Endometrium (tissue), 2 donors: ENCODE measurements at regions not wholly inside any gene's neighbourhood (a gene's known extent, or its start where the extent isn't known, plus 50 kb on each side); places are given as distances from the start of the nearest gene placed in this dataset.
A peak's percentile ranks its signal among the peaks of the same experiment; 100 is the strongest.
"Not testable (repeated sequence)": the region's sequence is repeated elsewhere in the genome, so short reads cannot be mapped to it uniquely, and the experiment has no call there.

Source experiments
- FAIRE-seq: peaks from 2 replicates; lab custom pipeline; 2012; peaks lifted over from hg19 to GRCh38; lab: Jason Lieb, UNC
- donor health status: control.
- donor health status: control.

- no peak for FAIRE-seq
Measured at GRCh38 chr10:38209332-38209731, 115.2 kb downstream of the ZNF37A start.

- not testable (repeated sequence) for FAIRE-seq
Measured at GRCh38 chr10:38209748-38210147, 115.6 kb downstream of the ZNF37A start.

DNA sequence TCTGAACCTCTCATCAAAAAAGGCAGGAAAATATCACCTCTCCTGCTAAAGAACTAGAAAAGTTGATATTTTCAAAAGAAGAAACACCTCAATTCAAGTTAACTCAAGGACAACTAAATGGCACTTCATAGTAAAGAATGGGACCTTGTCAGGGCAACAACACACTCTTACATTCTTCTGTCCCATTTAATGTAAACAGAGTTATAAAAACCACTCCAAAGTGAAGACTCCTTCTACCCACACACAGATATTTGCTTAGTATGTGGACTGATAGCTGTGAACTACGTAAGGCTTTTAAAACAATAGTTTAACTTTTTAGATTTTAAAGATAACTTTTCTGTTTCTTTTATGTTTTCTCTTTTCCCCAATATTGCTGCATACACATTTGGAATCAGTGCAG lies 118.3 kb downstream of the ZNF37A start:
- no peak for FAIRE-seq

DNA sequence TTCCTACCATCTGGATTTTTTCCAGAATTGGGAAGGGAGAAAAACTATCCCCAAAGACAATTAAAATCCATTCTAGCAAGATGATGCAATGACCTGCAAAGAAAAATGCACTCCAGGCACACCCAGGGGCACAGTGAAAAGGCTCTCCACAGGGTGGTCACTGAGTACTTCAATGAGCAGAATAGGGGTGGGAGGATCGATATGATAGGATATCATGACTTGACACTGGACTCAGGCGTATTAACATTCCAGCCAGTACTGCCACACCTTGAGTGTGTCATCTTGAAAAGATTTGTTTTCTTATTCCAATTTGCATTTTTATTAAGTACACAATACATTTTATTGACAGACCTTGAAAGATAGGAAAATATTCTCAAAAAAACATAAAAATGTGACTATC lies 132.2 kb downstream of the ZNF37A start:
- FAIRE-seq, result no peak

DNA sequence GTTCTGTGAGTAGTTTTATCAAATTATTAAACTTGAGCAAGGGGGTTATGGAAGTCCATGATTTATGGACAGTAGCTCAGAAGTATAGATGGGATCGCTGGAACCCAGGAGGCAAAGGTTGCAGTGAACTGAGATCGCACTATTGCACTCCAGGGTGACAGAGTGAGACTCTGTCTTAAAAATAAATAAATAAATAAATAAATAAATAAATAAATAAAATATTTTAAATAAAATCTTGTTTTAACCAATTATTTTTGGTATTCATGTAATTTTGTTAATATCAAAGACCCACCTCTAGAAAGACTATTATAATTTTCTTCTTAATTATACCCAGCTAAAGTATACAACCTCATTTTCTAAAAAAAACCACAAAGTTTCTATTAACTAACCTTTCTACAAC lies 134.3 kb downstream of the ZNF37A start:
- no peak for FAIRE-seq

DNA sequence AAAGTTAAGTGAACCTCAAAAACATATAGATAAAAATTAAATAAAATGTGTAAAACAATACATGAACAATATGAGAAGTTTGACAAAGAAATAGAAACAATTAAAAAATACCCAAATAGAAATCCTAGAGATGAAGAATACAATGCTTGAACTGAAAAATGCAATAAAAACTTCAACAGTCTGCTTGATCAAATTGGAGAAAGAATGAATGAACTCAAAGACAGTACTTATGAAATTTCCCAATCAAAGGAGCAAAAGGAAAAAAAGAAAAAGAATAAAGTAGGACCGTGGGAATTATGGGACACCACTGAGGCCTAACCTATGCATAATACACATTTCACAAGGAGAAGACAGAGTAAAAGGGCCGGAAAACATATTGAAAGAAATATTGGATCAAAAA lies 144.3 kb downstream of the ZNF37A start:
- not testable (repeated sequence) for FAIRE-seq

GRCh38 chr10:38242061-38242649 lies 148.0 kb downstream of the ZNF37A start:
- not testable (repeated sequence) for FAIRE-seq

DNA sequence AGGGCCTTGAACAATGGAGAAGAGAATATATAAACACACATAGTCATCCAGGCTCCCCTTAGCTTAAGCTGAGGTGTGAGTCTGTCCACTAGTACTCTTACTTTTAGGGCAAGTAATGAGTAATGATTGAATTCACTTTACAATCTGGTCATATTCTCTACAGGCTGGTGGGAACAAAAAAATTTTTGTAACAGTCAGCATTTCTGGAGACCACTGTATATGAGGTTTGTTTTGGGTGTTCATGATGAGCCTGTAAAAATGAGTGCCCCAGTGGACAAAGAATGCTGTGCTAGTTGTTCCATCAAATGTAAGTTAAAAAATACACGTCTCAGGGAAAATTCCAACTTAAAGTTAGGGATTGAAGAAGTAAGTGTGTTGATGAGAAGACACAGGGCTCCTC lies 154.0 kb downstream of the ZNF37A start:
- not testable (repeated sequence) for FAIRE-seq

DNA sequence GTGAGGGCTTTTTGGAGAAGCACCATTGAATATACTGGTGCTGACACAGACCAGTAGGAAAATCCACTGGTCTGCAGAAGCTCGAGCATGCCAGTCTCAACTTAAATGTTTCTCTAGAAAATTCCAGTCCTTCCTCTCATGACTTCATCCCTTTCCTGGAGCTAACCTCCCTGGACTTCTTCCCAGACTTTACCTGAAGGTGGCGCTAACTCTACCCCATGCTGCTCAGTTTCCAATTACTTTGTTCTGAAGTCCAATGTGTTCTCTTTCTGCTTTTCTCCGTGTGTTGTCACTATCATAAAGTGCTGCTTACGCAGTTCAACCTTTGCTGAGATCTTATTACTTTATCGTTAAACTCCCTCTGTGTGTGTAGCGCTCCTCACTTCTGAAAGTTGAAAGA lies 158.4 kb downstream of the ZNF37A start:
- not testable (repeated sequence) for FAIRE-seq

- FAIRE-seq, result not testable (repeated sequence)
Measured at GRCh38 chr10:38267555-38267954, 173.4 kb downstream of the ZNF37A start.

DNA sequence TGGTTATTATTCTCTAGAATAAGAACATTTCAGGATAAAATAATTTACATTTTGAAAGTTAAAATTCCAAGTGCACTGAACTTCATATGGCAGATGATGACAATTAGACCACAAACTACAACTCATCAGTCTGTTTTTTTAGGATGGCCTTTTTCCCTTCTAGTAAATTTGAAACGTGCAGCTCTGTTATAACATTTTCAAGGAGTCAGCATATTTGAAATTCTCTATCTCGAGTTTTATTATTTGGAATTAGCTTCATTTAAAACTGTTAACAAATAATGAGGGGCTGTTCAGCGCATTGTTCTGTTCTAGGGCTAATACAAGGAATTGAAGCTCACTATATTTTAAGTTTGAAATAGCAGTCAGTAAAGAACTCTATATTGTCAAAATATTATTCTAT lies 176.9 kb downstream of the ZNF37A start:
- not testable (repeated sequence) for FAIRE-seq

DNA sequence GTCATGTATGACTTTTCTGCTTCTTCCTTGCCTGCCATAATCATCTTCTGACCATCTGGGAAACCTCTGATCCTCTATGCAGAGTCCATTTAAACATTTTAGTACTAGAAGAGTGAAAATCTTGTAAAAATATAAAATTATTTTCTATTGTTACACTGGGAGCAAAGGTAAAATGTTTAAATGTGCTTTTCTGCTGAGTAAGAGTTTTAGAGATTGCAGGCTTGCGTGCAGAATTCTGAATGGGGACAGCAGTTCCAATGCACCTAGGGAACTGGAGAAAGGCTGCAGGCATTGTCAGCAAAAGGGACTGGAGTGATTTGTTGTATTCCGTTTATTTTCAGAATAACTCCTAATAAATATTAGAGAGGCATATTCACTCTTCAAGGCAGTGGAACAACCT lies 180.7 kb downstream of the ZNF37A start:
- FAIRE-seq, result not testable (repeated sequence)

- not testable (repeated sequence) for FAIRE-seq
Measured at GRCh38 chr10:38292560-38292959, 198.4 kb downstream of the ZNF37A start.

GRCh38 chr10:38310111-38310510 lies 216.0 kb downstream of the ZNF37A start:
- not testable (repeated sequence) for FAIRE-seq

GRCh38 chr10:38315090-38315805 lies 221.1 kb downstream of the ZNF37A start:
- not testable (repeated sequence) for FAIRE-seq

GRCh38 chr10:38321393-38321792 lies 227.3 kb downstream of the ZNF37A start:
- not testable (repeated sequence) for FAIRE-seq

GRCh38 chr10:38330306-38330705 lies 236.2 kb downstream of the ZNF37A start:
- FAIRE-seq, result not testable (repeated sequence)

DNA sequence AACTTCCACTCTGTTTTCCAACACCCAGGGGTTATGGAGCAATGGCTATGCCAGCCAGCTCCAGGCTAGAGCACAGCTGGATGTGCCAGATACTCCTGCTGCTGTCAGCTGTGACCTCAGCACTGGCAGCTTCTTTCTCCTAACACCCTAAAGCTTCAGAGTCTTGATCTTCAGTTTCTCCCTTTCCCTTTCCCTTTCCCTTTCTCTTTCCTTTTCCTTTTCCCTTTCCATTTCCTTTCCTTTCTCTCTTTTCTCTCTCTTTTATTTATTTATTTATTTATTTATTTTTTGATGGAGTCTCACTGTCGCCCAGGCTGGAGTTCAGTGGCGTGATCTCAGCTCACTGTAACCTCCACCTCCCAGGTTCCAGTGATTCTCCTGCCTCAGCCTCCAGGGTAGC lies 237.0 kb downstream of the ZNF37A start:
- FAIRE-seq, result not testable (repeated sequence)

GRCh38 chr10:38333699-38334098 lies 239.6 kb downstream of the ZNF37A start:
- FAIRE-seq, result not testable (repeated sequence)

GRCh38 chr10:38350645-38351044 lies 256.5 kb downstream of the ZNF37A start:
- not testable (repeated sequence) for FAIRE-seq

GRCh38 chr10:38354410-38354809 lies 260.3 kb downstream of the ZNF37A start:
- not testable (repeated sequence) for FAIRE-seq

GRCh38 chr10:38355911-38356526 lies 261.9 kb downstream of the ZNF37A start:
- peak; percentile 98 for FAIRE-seq

DNA sequence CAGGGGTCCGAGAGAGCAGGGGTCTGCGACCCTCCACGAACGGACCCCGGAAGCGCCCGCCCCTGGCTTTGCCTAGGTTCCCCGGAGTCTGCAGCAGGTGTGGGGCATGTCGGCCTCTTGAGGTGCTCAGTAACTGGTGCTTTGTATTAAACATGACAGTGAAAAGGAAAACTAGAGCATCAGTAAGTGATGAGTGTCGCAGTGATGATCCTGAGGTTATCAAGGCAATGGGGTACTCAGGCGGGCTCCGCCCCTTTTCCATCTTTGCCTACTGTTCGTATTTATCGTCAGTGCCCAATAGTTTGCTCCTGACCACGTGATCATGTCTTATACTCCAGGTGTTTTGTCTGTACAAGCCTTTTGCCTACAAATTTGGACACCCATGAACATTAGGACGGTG lies 262.4 kb downstream of the ZNF37A start:
- FAIRE-seq, result not testable (repeated sequence)
